ENCODE measurements at regions not wholly inside any gene's neighbourhood (a gene's known extent, or its start where the extent isn't known, plus 50 kb on each side); places are given as distances from the start of the nearest gene placed in this dataset.
A peak's percentile ranks its signal among the peaks of the same experiment; 100 is the strongest.

GRCh38 chr14:71362920-71363584 lies 455.8 kb downstream of the PCNX1 start:
- BruUV-seq (replicated peaks) = no TSS peak
- Histone ChIP-seq H3K79me2 (ENCODE audit: control insufficient read depth, insufficient read depth, low read length) (peaks cover 24% of the 10 kb centered on the region; the same call in 2 of the 3 replicates), H3K9me1 (ENCODE audit: control insufficient read depth, insufficient read depth, low read length) (no peaks in the 10 kb centered on the region), H3K9me3 (replicated peaks; ENCODE audit: control insufficient read depth, insufficient read depth, low read depth, low read length) (no peaks in the 10 kb centered on the region), H3K4me1 (replicated peaks in 1 of 2; ENCODE audit: control insufficient read depth in 2 of 2, insufficient read depth in 2 of 2, low read length in 2 of 2) (peaks cover 6 to 40% of the 10 kb centered on the region in 2 experiments; a peak in 4 of 5 replicates), H3K36me3 (ENCODE audit: control insufficient read depth, insufficient read depth, low read length) (no peaks in the 10 kb centered on the region), H4K20me1 (replicated peaks; ENCODE audit: control insufficient read depth, insufficient read depth, low read length) (no peaks in the 10 kb centered on the region), H3K4me2 (ENCODE audit: insufficient read depth, low read length) (no peak overlapping the region; the same call in 1 of the 2 replicates), H3K27ac (ENCODE audit: extremely low read depth, low read depth, low read length) (peak overlapping the region; percentile 93; the same call in 2 of the 3 replicates), H3K9ac (ENCODE audit: insufficient read depth in 1 of 2, low read depth in 2 of 2, low read length in 2 of 2) (peak overlapping the region in 1 of 2 experiments; percentile 69; a peak in 1 of 4 replicates), H3K4me3 (no peak overlapping the region), H3K27me3 (ENCODE audit: control insufficient read depth in 2 of 2, insufficient read depth in 2 of 2, low read length in 2 of 2) (no peaks in the 10 kb centered on the region), H2AFZ (ENCODE audit: low read depth, low read length) (peak overlapping the region; percentile 44; the same call in 1 of the 2 replicates)
- DNase-seq (ENCODE audit: extremely low read depth in 1 of 4, low spot score in 3 of 4) (no peak), FAIRE-seq (no peak), ATAC-seq (no peak)
- ChIA-PET POLR2A (interaction anchor here (0.9 to 2.0 kb wide), 4 partner anchors 21 to 31 kb away, joined by 3 to 4 read pairs (median 4); no protein-coding TSS in a partner anchor), CTCF (ENCODE audit: low intra/inter-chr PET ratio) (no interaction called here)
- 39% methylated on average over 3 of the region's 3 CpGs for WGBS (ENCODE audit: insufficient coverage, low coverage, missing lambda C conversion rate)
- intact Hi-C loops (cut with micrococcal nuclease) (loop anchor here (5.0 kb wide), 1 partner anchor 41 kb away; the partner anchor contains the start of gene SIPA1L1), in situ Hi-C loops (cut with MboI) (no loop called here)
- no peak for TF ChIP-seq ZFP36 (IDR thresholded peaks at IDR 0.05; ENCODE audit: low read depth, low read length, partially characterized antibody)
- no peak for TF ChIP-seq BRF1 (IDR thresholded peaks at IDR 0.05; ENCODE audit: borderline replicate concordance, extremely low read depth, insufficient read length)
- 0 out of 2 replicates have a peak, but pooled peaks have one; percentile 16 for TF ChIP-seq CREM (IDR thresholded peaks at IDR 0.05; ENCODE audit: low read depth)
- TF ChIP-seq, protein P1, sequence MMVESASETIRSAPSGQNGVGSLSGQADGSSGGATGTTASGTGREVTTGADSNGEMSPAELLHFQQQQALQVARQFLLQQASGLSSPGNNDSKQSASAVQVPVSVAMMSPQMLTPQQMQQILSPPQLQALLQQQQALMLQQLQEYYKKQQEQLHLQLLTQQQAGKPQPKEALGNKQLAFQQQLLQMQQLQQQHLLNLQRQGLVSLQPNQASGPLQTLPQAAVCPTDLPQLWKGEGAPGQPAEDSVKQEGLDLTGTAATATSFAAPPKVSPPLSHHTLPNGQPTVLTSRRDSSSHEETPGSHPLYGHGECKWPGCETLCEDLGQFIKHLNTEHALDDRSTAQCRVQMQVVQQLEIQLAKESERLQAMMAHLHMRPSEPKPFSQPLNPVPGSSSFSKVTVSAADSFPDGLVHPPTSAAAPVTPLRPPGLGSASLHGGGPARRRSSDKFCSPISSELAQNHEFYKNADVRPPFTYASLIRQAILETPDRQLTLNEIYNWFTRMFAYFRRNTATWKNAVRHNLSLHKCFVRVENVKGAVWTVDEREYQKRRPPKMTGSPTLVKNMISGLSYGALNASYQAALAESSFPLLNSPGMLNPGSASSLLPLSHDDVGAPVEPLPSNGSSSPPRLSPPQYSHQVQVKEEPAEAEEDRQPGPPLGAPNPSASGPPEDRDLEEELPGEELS (CRISPR knock-in tag; IDR thresholded peaks at IDR 0.05; ENCODE audit: borderline replicate concordance) = no peak
- TF ChIP-seq ZNF263 (CRISPR knock-in tag; IDR thresholded peaks at IDR 0.05; ENCODE audit: borderline replicate concordance) = no peak
- TF ChIP-seq TAF15 (IDR thresholded peaks at IDR 0.05; ENCODE audit: low read depth, low read length) = no peak
- no peak for TF ChIP-seq CC2D1A (IDR thresholded peaks at IDR 0.05)
- 0 out of 2 replicates have a peak, but pooled peaks have one; percentile 36 for TF ChIP-seq ZNF584 (CRISPR knock-in tag; IDR thresholded peaks at IDR 0.05; ENCODE audit: low read depth)
- TF ChIP-seq ZNF140 (CRISPR knock-in tag; IDR thresholded peaks at IDR 0.05) = no peak
- TF ChIP-seq ZNF384 (IDR thresholded peaks at IDR 0.05; ENCODE audit: low read depth, low read length) = peak; percentile 58
- TF ChIP-seq NR1H2 (CRISPR knock-in tag; IDR thresholded peaks at IDR 0.05) = no peak
- TF ChIP-seq NFIX (CRISPR knock-in tag; IDR thresholded peaks at IDR 0.05; ENCODE audit: low read depth) = no peak
- TF ChIP-seq ZNF764 (CRISPR knock-in tag; IDR thresholded peaks at IDR 0.05; ENCODE audit: low read depth) = no peak
- no peak for TF ChIP-seq ZNF449 (CRISPR knock-in tag; IDR thresholded peaks at IDR 0.05)
- TF ChIP-seq PKNOX1 (IDR thresholded peaks at IDR 0.05) = peak; percentile 33; the same call in 1 of the 2 replicates
- TF ChIP-seq EP300 (IDR thresholded peaks at IDR 0.05; ENCODE audit: low read length) = 0 out of 2 replicates have a peak, but pooled peaks have one; percentile 9
- TF ChIP-seq ZNF589 (CRISPR knock-in tag; IDR thresholded peaks at IDR 0.05; ENCODE audit: low read depth) = no peak
- TF ChIP-seq MEIS2 (IDR thresholded peaks at IDR 0.05; ENCODE audit: partially characterized antibody) = peak; percentile 85
- no peak for TF ChIP-seq MED1 (CRISPR knock-in tag; IDR thresholded peaks at IDR 0.05; ENCODE audit: borderline replicate concordance)

Measured in K562 (cell line).